Central memory CD8-positive, alpha-beta T cell (primary cell): ENCODE measurements at regions not wholly inside any gene's neighbourhood (a gene's known extent, or its start where the extent isn't known, plus 50 kb on each side); places are given as distances from the start of the nearest gene placed in this dataset.
"Not testable (repeated sequence)": the region's sequence is repeated elsewhere in the genome, so short reads cannot be mapped to it uniquely, and the experiment has no call there.

Source experiments
- ATAC-seq: fragments of 150-1000 bp; cut with Tn5 transposase; replicated peaks from 2 replicates; pipeline ENCODE4 v1.10.0; 2022; ENCODE audit warnings: mild to moderate bottlenecking, moderate FRiP score, moderate number of reproducible peaks; ENCODE audit not compliant: poor library complexity, severe bottlenecking; ENCODE audit errors: extremely low read depth
- DNase-seq, 2 donors: peaks; one replicate each; pipeline ENCODE4 v3.0.0; 2021; ENCODE audit warnings: low spot score in 2 of 2
- H3K27ac Mint-ChIP-seq: one replicate; pipeline ENCODE4 v1.8.0; 2022; ENCODE audit warnings: low read depth, mild to moderate bottlenecking, moderate library complexity, mixed read lengths
- H3K27me3 Mint-ChIP-seq: one replicate; pipeline ENCODE4 v1.8.0; 2022; ENCODE audit warnings: mixed read lengths
- H3K36me3 Mint-ChIP-seq: one replicate; pipeline ENCODE4 v1.8.0; 2022; ENCODE audit warnings: mild to moderate bottlenecking, moderate library complexity, mixed read lengths; ENCODE audit not compliant: insufficient read depth
- H3K4me1 Mint-ChIP-seq: one replicate; pipeline ENCODE4 v1.8.0; 2022; ENCODE audit warnings: mixed read lengths
- H3K4me3 Mint-ChIP-seq: one replicate; pipeline ENCODE4 v1.8.0; 2022; ENCODE audit warnings: mild to moderate bottlenecking, moderate library complexity, mixed read lengths
- H3K9me3 Mint-ChIP-seq: one replicate; pipeline ENCODE4 v1.8.0; 2022; ENCODE audit warnings: mixed read lengths

DNA sequence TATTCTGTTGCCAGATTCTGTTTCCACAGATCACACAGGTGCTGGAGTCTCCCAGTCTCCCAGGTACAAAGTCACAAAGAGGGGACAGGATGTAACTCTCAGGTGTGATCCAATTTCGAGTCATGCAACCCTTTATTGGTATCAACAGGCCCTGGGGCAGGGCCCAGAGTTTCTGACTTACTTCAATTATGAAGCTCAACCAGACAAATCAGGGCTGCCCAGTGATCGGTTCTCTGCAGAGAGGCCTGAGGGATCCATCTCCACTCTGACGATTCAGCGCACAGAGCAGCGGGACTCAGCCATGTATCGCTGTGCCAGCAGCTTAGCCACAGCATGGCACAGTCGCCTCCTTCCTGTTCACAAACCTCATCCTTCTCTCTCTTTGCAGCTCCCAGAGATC is 237.5 kb upstream of the PRSS1 start:
- Mint-ChIP-seq H3K9me3 (no peaks in the 10 kb centered on the region), H3K27ac (no peak overlapping the region), H3K27me3 (peaks cover 17% of the 10 kb centered on the region), H3K4me3 (no peak overlapping the region), H3K4me1 (peaks cover 16% of the 10 kb centered on the region), H3K36me3 (peaks cover 2% of the 10 kb centered on the region)
- DNase-seq (no peak), ATAC-seq (no peak)

DNA sequence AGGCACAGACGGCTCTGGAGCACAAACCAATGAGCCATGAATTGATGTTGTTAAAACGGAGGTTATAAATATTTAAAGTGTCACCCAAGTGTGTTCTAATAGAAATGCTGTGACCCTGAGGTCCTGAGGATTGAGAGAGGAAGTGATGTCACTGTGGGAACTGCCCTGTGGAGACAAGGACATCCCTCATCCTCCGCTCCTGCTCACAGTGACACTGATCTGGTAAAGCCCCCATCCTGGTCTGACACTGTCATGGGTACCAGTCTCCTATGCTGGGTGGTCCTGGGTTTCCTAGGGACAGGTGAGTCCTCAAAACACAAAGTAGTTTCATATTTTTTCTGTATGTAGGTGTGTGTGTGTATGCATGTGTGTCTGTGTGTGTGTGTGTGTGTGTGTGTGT is 237.9 kb upstream of the PRSS1 start:
- no peak for DNase-seq
- no peak for ATAC-seq
- no peaks in the 10 kb centered on the region for H3K9me3 Mint-ChIP-seq
- peaks cover 16% of the 10 kb centered on the region for H3K27me3 Mint-ChIP-seq
- H3K36me3 Mint-ChIP-seq, result peaks cover 2% of the 10 kb centered on the region
- H3K4me1 Mint-ChIP-seq, result peaks cover 14% of the 10 kb centered on the region
- no peak overlapping the region for H3K4me3 Mint-ChIP-seq
- no peak overlapping the region for H3K27ac Mint-ChIP-seq

DNA sequence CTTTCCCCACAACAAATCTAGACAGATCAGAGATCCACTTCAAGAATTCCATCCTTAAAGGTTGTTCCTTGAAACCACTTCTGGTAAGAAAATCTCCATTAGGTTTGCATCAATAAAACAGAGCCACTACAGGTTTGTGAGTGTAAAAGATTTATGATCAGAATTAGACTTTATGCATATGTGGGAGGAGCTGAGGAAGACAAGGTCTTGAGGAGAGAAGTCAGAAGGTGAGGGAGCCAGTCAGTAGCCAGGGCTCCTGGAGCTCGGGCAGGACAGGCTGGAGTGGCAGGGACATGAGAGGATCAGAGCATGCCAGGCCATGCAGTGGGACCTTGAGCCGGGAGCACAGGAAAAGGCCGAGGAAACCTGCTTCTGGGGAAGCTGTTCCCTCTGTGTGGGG is 240.0 kb upstream of the PRSS1 start:
- not testable (repeated sequence) for H3K36me3 Mint-ChIP-seq, H3K27me3 Mint-ChIP-seq, H3K4me1 Mint-ChIP-seq, DNase-seq, H3K27ac Mint-ChIP-seq, H3K9me3 Mint-ChIP-seq, ATAC-seq, H3K4me3 Mint-ChIP-seq

DNA sequence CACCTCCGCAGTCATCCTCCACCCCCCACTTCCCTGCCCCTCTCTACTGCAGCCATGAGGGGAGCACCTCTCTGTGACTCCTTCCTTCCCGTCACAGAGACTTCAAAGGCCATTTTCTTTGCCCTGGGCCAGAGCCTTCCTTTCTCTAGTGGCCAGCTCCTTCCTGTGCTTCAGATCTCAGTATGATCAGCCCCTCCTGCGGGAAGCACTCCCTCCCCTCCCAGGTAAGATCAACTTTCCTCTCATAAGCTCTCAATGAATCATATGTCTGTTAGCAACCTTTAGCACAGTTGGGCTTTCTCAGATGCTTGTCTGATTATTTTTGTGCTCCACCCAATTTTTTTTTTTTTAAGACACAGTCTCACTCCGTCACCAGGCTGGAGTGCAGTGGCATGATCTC is 241.0 kb upstream of the PRSS1 start:
- Mint-ChIP-seq H3K27ac (peak overlapping the region; percentile 50), H3K27me3 (peaks cover 8% of the 10 kb centered on the region), H3K9me3 (no peaks in the 10 kb centered on the region), H3K4me1 (peaks cover 7% of the 10 kb centered on the region), H3K4me3 (no peak overlapping the region), H3K36me3 (no peaks in the 10 kb centered on the region)
- DNase-seq, result no peak
- peak; percentile 45 for ATAC-seq

DNA sequence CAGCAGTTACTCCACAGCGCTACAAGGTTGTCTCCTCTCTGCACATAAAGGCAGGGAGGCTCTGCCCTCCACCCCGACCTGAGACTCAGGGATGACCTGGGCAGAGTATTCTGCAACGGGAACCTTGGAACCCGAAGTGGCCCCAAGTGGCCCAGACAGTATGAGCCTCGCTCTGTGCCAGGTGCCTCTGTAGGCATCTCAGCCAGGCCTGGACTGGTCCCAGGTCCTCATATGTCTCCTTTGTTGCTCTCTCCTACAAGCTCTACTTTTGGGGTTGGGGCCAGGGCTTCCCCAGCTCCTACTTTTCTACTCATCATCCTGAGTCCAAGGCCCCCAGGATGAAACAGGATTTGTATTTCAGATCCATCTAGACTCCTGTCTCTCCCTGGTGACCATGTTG is 241.5 kb upstream of the PRSS1 start:
- ATAC-seq, result no peak
- Mint-ChIP-seq H3K36me3 (no peaks in the 10 kb centered on the region), H3K27ac (peak overlapping the region; percentile 50), H3K4me3 (no peak overlapping the region), H3K27me3 (peaks cover 8% of the 10 kb centered on the region), H3K9me3 (no peaks in the 10 kb centered on the region), H3K4me1 (peaks cover 7% of the 10 kb centered on the region)
- no peak for DNase-seq

DNA sequence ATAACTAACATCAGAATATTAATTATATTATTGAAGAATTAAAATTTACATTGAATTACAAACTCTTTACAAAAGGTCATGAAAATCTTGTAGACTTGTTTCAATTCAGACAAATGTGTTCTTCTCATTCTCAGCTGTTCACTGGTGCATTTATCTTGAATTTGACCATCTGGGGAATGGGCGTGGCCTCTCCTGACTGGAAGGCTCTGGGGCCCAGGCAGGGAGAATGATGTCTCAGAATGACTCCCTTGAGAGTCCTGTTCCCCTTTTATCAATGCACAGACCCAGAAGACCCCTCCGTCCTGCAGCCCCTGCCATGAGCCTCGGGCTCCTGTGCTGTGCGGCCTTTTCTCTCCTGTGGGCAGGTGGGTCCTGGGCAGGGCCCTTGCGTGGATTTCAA is 242.2 kb upstream of the PRSS1 start:
- ATAC-seq, DNase-seq, H3K27me3 Mint-ChIP-seq, H3K27ac Mint-ChIP-seq, H3K4me1 Mint-ChIP-seq, H3K36me3 Mint-ChIP-seq, H3K9me3 Mint-ChIP-seq, H3K4me3 Mint-ChIP-seq: not testable (repeated sequence)

DNA sequence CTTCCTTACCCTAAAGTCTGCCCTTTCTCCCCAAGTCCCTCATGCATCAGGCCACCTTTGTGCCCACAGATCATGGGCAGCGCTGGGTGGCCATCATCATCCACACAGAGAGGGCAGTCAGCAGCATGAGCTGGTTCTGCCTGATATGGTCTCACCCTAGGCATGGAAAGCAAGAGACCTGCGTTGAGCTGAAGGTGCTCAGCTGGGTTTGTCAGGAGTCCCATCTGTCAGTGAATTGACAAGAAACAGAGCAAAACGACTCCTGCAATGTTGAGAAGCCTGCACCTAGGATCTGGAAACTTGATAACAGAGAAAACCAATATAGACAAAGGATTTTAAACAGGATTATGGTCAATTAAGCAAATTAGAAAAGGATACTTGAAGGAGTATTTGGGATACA is 242.7 kb upstream of the PRSS1 start:
- H3K9me3 Mint-ChIP-seq, result no peaks in the 10 kb centered on the region
- peaks cover 8% of the 10 kb centered on the region for H3K27me3 Mint-ChIP-seq
- H3K4me3 Mint-ChIP-seq, result no peak overlapping the region
- ATAC-seq (no peak), DNase-seq (no peak)
- peaks cover 10% of the 10 kb centered on the region for H3K4me1 Mint-ChIP-seq
- H3K36me3 Mint-ChIP-seq, result no peaks in the 10 kb centered on the region
- H3K27ac Mint-ChIP-seq, result no peak overlapping the region

DNA sequence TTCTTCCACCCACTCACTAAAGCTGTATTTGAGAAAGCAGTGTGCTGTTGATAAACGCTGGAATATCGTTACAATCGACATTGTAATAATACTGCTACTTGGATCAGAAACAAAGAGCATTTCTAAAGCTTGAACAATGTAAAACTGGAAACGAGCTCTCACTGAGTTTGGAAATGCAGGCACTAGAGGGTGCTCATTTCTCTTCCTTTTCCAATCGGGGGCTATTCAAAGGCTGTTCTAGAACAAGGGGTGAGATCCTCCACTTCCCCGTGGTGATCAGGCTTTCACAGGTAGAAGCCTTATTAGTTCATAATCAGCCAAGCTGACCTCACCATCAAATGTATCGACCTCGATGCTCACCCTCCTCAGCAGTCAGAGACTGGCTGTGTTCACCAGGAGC is 245.3 kb upstream of the PRSS1 start:
- not testable (repeated sequence) for H3K9me3 Mint-ChIP-seq, H3K27ac Mint-ChIP-seq, ATAC-seq, DNase-seq, H3K27me3 Mint-ChIP-seq, H3K36me3 Mint-ChIP-seq, H3K4me3 Mint-ChIP-seq
- H3K4me1 Mint-ChIP-seq, result peaks cover 21% of the 10 kb centered on the region

DNA sequence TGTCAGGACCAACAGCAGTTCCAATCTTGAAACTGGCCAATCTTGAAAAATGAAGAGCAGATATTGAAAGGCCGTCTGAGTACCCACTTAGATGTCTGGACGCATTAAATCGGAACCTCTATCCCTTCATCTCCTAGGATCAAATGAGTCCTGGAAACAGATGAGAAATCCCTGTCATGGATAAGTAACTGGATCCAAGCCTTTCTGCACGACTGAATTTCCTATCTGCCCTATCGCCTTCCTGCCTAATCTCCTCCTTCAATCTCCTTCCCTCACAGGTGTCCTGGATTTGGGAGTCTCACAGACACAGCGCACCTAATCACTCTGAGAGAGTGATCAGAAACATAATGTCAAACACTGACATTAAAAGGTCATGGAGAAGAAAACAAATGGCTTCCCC is 245.2 kb upstream of the PRSS58 start:
- no peaks in the 10 kb centered on the region for H3K9me3 Mint-ChIP-seq
- no peak overlapping the region for H3K27ac Mint-ChIP-seq

DNA sequence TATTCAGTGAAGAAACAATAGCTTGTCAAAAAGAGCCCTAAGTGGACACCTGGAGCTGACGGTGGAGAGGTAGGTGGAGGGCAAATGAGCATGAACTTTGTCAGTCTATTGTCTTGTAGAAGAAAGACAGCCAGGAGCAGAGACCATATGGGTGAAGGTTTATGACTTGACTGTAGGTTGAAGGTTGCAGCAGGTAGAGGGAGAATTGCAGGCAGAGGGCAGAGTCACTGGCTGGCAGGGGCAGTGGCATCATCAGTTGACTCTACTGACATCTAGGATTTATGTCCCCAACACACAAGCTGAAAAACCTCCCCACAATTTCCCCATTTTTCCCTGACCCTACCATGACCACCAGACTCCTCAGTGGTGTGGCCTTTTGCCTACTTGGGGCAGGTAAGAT is 243.6 kb upstream of the PRSS58 start:
- Mint-ChIP-seq H3K4me3 (no peak overlapping the region), H3K27ac (no peak overlapping the region), H3K4me1 (peaks cover 19% of the 10 kb centered on the region), H3K36me3 (no peaks in the 10 kb centered on the region), H3K27me3 (peaks cover 6% of the 10 kb centered on the region), H3K9me3 (no peaks in the 10 kb centered on the region)
- ATAC-seq (no peak), DNase-seq (no peak)

More for the DNA sequence above, 245.2 kb upstream of the PRSS58 start:
- ATAC-seq (no peak), DNase-seq (no peak)
- Mint-ChIP-seq H3K4me1 (peaks cover 16% of the 10 kb centered on the region), H3K36me3 (no peaks in the 10 kb centered on the region), H3K4me3 (no peak overlapping the region), H3K27me3 (no peaks in the 10 kb centered on the region)

DNA sequence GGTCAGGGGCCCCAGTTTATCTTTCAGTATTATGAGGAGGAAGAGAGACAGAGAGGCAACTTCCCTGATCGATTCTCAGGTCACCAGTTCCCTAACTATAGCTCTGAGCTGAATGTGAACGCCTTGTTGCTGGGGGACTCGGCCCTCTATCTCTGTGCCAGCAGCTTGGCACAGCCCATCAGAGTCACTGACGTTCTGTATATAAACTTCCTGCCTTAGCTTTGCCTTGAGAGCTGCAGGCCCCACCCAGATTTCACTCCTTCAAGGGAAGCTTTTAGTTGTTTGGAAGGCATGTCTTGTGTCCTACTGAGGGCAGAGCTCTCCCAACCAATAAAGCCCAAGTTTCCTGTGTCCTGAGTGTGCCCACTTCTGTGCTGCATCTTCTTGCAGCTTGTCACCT is 242.5 kb upstream of the PRSS58 start:
- DNase-seq, result no peak

DNA sequence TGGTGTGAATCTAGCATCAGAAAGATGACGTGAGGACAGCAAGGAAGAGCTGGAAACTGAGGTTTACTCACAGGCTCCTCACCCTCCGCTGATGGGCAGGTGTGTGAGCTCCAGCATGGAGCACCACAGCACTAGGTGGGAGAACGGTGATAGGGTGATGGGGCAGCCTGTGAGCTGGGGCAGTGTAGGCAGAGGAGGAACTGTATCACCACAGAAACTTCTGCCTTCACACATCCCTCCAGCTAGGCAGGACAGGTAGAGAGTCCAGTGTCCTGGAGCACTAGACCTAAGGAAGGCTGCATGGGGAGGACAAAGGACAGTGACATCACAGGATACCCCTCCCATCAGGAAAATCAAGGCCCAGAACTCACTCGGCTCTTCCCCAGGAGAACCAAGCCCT is 241.8 kb upstream of the PRSS58 start:
- DNase-seq, result no peak
- no peaks in the 10 kb centered on the region for H3K9me3 Mint-ChIP-seq
- no peaks in the 10 kb centered on the region for H3K36me3 Mint-ChIP-seq
- peak overlapping the region; percentile 59 for H3K4me3 Mint-ChIP-seq
- peaks cover 21% of the 10 kb centered on the region for H3K4me1 Mint-ChIP-seq
- no peak for ATAC-seq
- H3K27me3 Mint-ChIP-seq, result peaks cover 12% of the 10 kb centered on the region
- peak overlapping the region; percentile 85 for H3K27ac Mint-ChIP-seq

More for the DNA sequence above, 242.5 kb upstream of the PRSS58 start:
- Mint-ChIP-seq H3K36me3 (no peaks in the 10 kb centered on the region), H3K27me3 (peaks cover 12% of the 10 kb centered on the region), H3K4me3 (peak overlapping the region; percentile 59), H3K9me3 (no peaks in the 10 kb centered on the region), H3K27ac (peak overlapping the region; percentile 85), H3K4me1 (peaks cover 21% of the 10 kb centered on the region)
- peak; percentile 62 for ATAC-seq

DNA sequence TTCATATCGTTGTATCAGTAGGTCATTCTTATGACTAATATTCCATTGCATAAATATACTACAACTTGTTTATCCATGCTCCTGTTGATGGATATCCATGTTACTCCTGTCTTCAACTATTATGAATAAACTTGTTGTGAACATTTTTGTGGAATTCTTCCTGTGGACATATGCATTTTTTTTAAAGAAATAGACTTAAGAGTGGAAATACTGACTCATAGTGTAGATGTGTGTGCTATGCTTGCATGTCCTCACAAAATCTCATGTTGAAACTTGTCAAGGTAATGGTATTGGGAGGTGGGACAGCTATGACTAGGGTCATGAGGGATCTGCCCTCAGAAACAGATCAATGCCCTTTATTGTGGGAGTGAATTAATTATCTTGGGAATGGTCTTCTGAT is 240.5 kb upstream of the PRSS58 start:
- Mint-ChIP-seq H3K4me3 (no peak overlapping the region), H3K27ac (no peak overlapping the region)

DNA sequence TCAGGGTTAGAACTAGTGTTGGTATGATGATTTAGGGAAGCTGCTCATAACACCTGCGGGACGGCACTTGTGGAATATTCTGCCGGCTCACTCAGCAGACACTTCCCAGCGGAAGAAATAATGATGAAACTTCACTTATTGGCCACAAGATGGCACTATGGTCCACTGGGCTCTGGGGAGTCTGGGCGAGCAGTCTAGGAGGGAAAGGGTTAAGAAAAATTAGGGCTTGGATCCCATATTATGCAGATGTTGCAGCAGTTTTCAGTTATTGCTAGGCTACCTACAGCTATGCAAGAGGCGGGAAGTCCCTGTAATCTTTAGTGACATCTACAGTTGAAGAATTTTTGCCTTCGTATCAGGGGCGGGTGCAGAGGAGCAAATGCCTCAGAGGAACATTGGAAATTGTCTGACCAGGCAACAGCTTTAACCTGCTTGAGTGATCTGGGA is 238.7 kb upstream of the PRSS58 start:
- Mint-ChIP-seq H3K4me1 (peaks cover 18% of the 10 kb centered on the region), H3K27ac (no peak overlapping the region), H3K27me3 (peaks cover 12% of the 10 kb centered on the region), H3K4me3 (peak overlapping the region; percentile 53), H3K9me3 (no peaks in the 10 kb centered on the region), H3K36me3 (peaks cover 1% of the 10 kb centered on the region)
- DNase-seq, result no peak
- ATAC-seq, result peak; percentile 17

More for the DNA sequence above, 240.5 kb upstream of the PRSS58 start:
- peaks cover 12% of the 10 kb centered on the region for H3K27me3 Mint-ChIP-seq
- DNase-seq (no peak), ATAC-seq (no peak)
- H3K36me3 Mint-ChIP-seq, result no peaks in the 10 kb centered on the region
- no peaks in the 10 kb centered on the region for H3K9me3 Mint-ChIP-seq
- H3K4me1 Mint-ChIP-seq, result peaks cover 21% of the 10 kb centered on the region
